CD4-positive, CD25-positive, alpha-beta regulatory T cell (primary cell): ENCODE measurements at regions not wholly inside any gene's neighbourhood (a gene's known extent, or its start where the extent isn't known, plus 50 kb on each side); places are given as distances from the start of the nearest gene placed in this dataset.
A peak's percentile ranks its signal among the peaks of the same experiment; 100 is the strongest.

Source experiments
- ATAC-seq, 2 donors: fragments of 150-1000 bp; cut with Tn5 transposase; one replicate each; pipeline ENCODE4 v1.10.0; 2021; ENCODE audit warnings: low read depth in 2 of 2, moderate number of reproducible peaks in 2 of 2, moderate library complexity in 1 of 2
- DNase-seq, 3 donors: peaks; one replicate each; pipeline versions ENCODE4 v3.0.0 to v3.0.0-alpha.2; 2012 to 2022; ENCODE audit warnings: mixed read lengths in 1 of 3
- H3K27ac ChIP-seq: one replicate; pipeline ENCODE4 v1.7.0; 2013; ENCODE audit warnings: mild to moderate bottlenecking, low read length; ENCODE audit not compliant: insufficient read depth, poor library complexity, severe bottlenecking
- H3K27me3 ChIP-seq: one replicate; pipeline ENCODE4 v1.7.0; 2013; ENCODE audit warnings: low read length; ENCODE audit not compliant: control insufficient read depth, insufficient read depth
- H3K36me3 ChIP-seq: one replicate; pipeline ENCODE4 v1.7.0; 2013; ENCODE audit warnings: mild to moderate bottlenecking, low read length, moderate library complexity; ENCODE audit not compliant: control insufficient read depth, insufficient read depth
- H3K4me1 ChIP-seq: 2 replicates; pipeline ENCODE4 v1.7.0; 2013; ENCODE audit warnings: mild to moderate bottlenecking, low read length; ENCODE audit not compliant: insufficient read depth, control insufficient read depth, poor library complexity, severe bottlenecking
- H3K4me3 ChIP-seq: one replicate; pipeline ENCODE4 v1.7.0; 2013; ENCODE audit warnings: low read depth, mild to moderate bottlenecking, low read length, moderate library complexity
- H3K9me3 ChIP-seq, 2 experiments: 1 replicate in 1 of 2; 2 replicates in 1 of 2; pipeline ENCODE4 v1.7.0; 2013; ENCODE audit warnings: low read length in 2 of 2, mild to moderate bottlenecking in 1 of 2, moderate library complexity in 1 of 2; ENCODE audit not compliant: control insufficient read depth in 2 of 2
- H3K27ac Mint-ChIP-seq, 3 donors: one replicate each; pipeline ENCODE4 v1.8.0; 2020 to 2022; ENCODE audit warnings: mild to moderate bottlenecking in 3 of 3, mixed read lengths in 3 of 3, moderate library complexity in 2 of 3
- H3K27me3 Mint-ChIP-seq: one replicate; pipeline ENCODE4 v1.8.0; 2022; ENCODE audit warnings: mild to moderate bottlenecking, mixed read lengths
- H3K36me3 Mint-ChIP-seq: one replicate; pipeline ENCODE4 v1.8.0; 2020; ENCODE audit warnings: mixed read lengths
- H3K4me1 Mint-ChIP-seq, 4 donors: one replicate each; pipeline ENCODE4 v1.8.0; 2020 to 2022; ENCODE audit warnings: mixed read lengths in 4 of 4, mild to moderate bottlenecking in 1 of 4
- H3K4me3 Mint-ChIP-seq, 4 donors: one replicate each; pipeline ENCODE4 v1.8.0; 2020 to 2022; ENCODE audit warnings: mild to moderate bottlenecking in 4 of 4, mixed read lengths in 4 of 4, moderate library complexity in 3 of 4
- H3K9me3 Mint-ChIP-seq, 7 donors: one replicate each; pipeline ENCODE4 v1.8.0; 2020 to 2022; ENCODE audit warnings: mixed read lengths in 7 of 7, mild to moderate bottlenecking in 3 of 7, moderate library complexity in 2 of 7

GRCh38 chr1:58345215-58346035, 201.1 kb downstream of the OMA1 start:
- no peak for ATAC-seq

DNA sequence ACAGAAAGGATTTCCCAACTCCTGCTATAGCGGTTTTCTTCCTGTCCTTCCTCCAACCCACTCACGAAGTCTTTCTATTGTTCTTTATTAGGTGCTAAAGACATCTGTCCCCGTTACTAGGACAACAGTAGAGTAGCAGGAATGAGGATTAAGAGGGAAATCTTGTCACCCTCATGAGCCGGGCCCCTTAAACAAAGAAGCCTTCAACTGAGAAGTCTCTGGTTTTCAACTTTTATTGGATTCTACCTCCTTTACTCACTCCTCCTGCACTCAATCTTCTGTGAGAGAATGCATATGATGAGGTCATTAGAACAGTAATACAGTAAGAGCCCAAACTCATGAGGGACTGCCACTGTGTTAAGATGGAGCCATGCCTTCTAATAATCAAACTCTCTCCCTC, 206.3 kb downstream of the OMA1 start:
- Mint-ChIP-seq H3K4me1 (peaks cover 0 to 3% (median 0%) of the 10 kb centered on the region in 4 donors), H3K27me3 (no peaks in the 10 kb centered on the region)

More at GRCh38 chr1:58345215-58346035, 201.1 kb downstream of the OMA1 start:
- Histone ChIP-seq H3K9me3 (no peaks in the 10 kb centered on the region), H3K27me3 (no peaks in the 10 kb centered on the region), H3K4me3 (no peak overlapping the region), H3K4me1 (no peaks in the 10 kb centered on the region), H3K27ac (no peak overlapping the region), H3K36me3 (no peaks in the 10 kb centered on the region)
- no peak for DNase-seq
- Mint-ChIP-seq H3K4me1 (no peaks in the 10 kb centered on the region), H3K27me3 (no peaks in the 10 kb centered on the region), H3K27ac (peak overlapping the region in 1 of 3 donors; percentile 55), H3K36me3 (no peaks in the 10 kb centered on the region), H3K4me3 (no peak overlapping the region), H3K9me3 (peaks cover 0 to 7% (median 0%) of the 10 kb centered on the region in 7 donors)

GRCh38 chr1:58338081-58338480, 208.4 kb downstream of the OMA1 start:
- H3K27me3 Mint-ChIP-seq, result no peaks in the 10 kb centered on the region
- no peak overlapping the region for H3K27ac ChIP-seq
- ATAC-seq, result no peak
- H3K4me1 Mint-ChIP-seq, result peaks cover 0 to 3% (median 0%) of the 10 kb centered on the region in 4 donors
- no peaks in the 10 kb centered on the region for H3K9me3 ChIP-seq
- no peak for DNase-seq
- no peaks in the 10 kb centered on the region for H3K36me3 Mint-ChIP-seq
- H3K9me3 Mint-ChIP-seq, result peaks cover 0 to 7% (median 0%) of the 10 kb centered on the region in 7 donors
- no peak overlapping the region for H3K27ac Mint-ChIP-seq
- H3K4me3 ChIP-seq, result no peak overlapping the region
- H3K4me1 ChIP-seq, result no peaks in the 10 kb centered on the region
- H3K36me3 ChIP-seq, result no peaks in the 10 kb centered on the region
- H3K27me3 ChIP-seq, result no peaks in the 10 kb centered on the region
- no peak overlapping the region for H3K4me3 Mint-ChIP-seq

More for the DNA sequence above, 206.3 kb downstream of the OMA1 start:
- H3K4me3 Mint-ChIP-seq, result no peak overlapping the region
- Histone ChIP-seq H3K36me3 (no peaks in the 10 kb centered on the region), H3K27me3 (no peaks in the 10 kb centered on the region), H3K4me1 (no peaks in the 10 kb centered on the region), H3K4me3 (no peak overlapping the region), H3K9me3 (no peaks in the 10 kb centered on the region), H3K27ac (no peak overlapping the region)
- ATAC-seq (no peak), DNase-seq (no peak)
- peaks cover 0 to 2% (median 0%) of the 10 kb centered on the region in 7 donors for H3K9me3 Mint-ChIP-seq
- no peak overlapping the region for H3K27ac Mint-ChIP-seq
- H3K36me3 Mint-ChIP-seq, result no peaks in the 10 kb centered on the region

DNA sequence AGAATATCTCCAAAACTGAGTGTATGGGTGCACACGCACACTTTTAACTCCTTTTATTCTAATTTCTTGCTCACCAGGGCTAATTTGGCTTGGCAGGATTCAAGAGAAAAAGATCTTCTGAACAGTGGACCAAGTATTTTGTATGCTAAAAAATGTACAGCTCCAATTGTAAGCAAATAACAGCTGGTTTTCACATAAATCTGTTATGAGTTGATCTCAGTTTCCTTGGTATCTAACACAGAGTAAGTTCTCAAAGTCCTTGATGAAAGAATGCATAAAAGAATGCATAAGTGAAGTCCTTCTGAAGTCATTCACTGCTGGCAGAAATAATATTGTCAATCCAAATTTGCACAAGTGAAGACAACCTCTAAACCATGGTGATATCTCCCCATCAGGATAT, 213.0 kb downstream of the OMA1 start:
- ATAC-seq, result no peak
- H3K27me3 Mint-ChIP-seq, result no peaks in the 10 kb centered on the region
- Histone ChIP-seq H3K9me3 (no peaks in the 10 kb centered on the region), H3K36me3 (no peaks in the 10 kb centered on the region), H3K27ac (no peak overlapping the region), H3K4me1 (no peaks in the 10 kb centered on the region), H3K27me3 (no peaks in the 10 kb centered on the region), H3K4me3 (no peak overlapping the region)
- no peak overlapping the region for H3K4me3 Mint-ChIP-seq
- H3K36me3 Mint-ChIP-seq, result no peaks in the 10 kb centered on the region
- H3K9me3 Mint-ChIP-seq, result peaks cover 0 to 7% (median 0%) of the 10 kb centered on the region in 7 donors
- H3K4me1 Mint-ChIP-seq, result peaks cover 0 to 3% (median 0%) of the 10 kb centered on the region in 4 donors
- H3K27ac Mint-ChIP-seq, result no peak overlapping the region
- DNase-seq, result no peak

DNA sequence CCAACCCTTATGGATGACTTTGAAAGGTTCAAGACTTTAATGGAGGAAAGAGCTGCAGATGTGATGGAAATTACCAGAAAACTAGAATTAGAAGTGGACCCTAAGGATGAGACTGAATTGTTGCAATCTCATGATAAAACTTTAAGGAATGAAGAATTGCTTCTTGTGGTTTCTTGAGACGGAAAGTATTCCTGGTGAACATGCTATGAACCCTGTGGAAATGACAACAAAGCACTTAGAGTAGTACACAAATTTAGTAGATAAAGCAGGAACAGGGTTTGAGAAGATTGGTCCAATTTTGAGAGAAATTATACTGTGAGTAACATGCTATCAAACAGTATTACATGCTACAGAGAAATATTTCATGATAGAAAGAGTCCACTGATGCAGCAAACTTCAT, 215.4 kb downstream of the OMA1 start:
- no peak for DNase-seq
- H3K9me3 Mint-ChIP-seq, result peaks cover 0 to 7% (median 0%) of the 10 kb centered on the region in 7 donors
- peaks cover 0 to 9% (median 0%) of the 10 kb centered on the region in 4 donors for H3K4me1 Mint-ChIP-seq

GRCh38 chr1:58325866-58326265, 220.7 kb downstream of the OMA1 start:
- ATAC-seq (no peak), DNase-seq (no peak)
- Mint-ChIP-seq H3K27me3 (no peaks in the 10 kb centered on the region), H3K4me3 (no peak overlapping the region), H3K27ac (peak overlapping the region in 1 of 3 donors; percentile 77), H3K4me1 (peaks cover 0 to 36% (median 0%) of the 10 kb centered on the region in 4 donors), H3K9me3 (peaks cover 0 to 9% (median 0%) of the 10 kb centered on the region in 7 donors), H3K36me3 (no peaks in the 10 kb centered on the region)
- no peak overlapping the region for H3K27ac ChIP-seq
- no peaks in the 10 kb centered on the region for H3K36me3 ChIP-seq
- H3K27me3 ChIP-seq, result no peaks in the 10 kb centered on the region
- H3K9me3 ChIP-seq, result no peaks in the 10 kb centered on the region
- no peak overlapping the region for H3K4me3 ChIP-seq
- H3K4me1 ChIP-seq, result no peaks in the 10 kb centered on the region

More for the DNA sequence above, 215.4 kb downstream of the OMA1 start:
- Histone ChIP-seq H3K4me3 (no peak overlapping the region), H3K4me1 (no peaks in the 10 kb centered on the region), H3K9me3 (no peaks in the 10 kb centered on the region), H3K36me3 (no peaks in the 10 kb centered on the region), H3K27me3 (no peaks in the 10 kb centered on the region), H3K27ac (no peak overlapping the region)
- ATAC-seq, result no peak
- Mint-ChIP-seq H3K36me3 (no peaks in the 10 kb centered on the region), H3K27me3 (no peaks in the 10 kb centered on the region), H3K4me3 (no peak overlapping the region), H3K27ac (peak overlapping the region in 1 of 3 donors; percentile 29)

GRCh38 chr1:58324558-58324957, 222.0 kb downstream of the OMA1 start:
- Histone ChIP-seq H3K4me3 (no peak overlapping the region), H3K27me3 (no peaks in the 10 kb centered on the region), H3K9me3 (no peaks in the 10 kb centered on the region), H3K36me3 (no peaks in the 10 kb centered on the region), H3K27ac (peak overlapping the region; percentile 41), H3K4me1 (no peaks in the 10 kb centered on the region)
- Mint-ChIP-seq H3K36me3 (no peaks in the 10 kb centered on the region), H3K4me1 (peaks cover 0 to 36% (median 0%) of the 10 kb centered on the region in 4 donors), H3K27me3 (no peaks in the 10 kb centered on the region), H3K27ac (peak overlapping the region in 2 of 3 donors; percentile 59 to 77), H3K4me3 (peak overlapping the region in 3 of 4 donors; percentile 24 to 72 (median 48)), H3K9me3 (peaks cover 0 to 9% (median 0%) of the 10 kb centered on the region in 7 donors)
- peak; percentile 52 to 64 for ATAC-seq
- DNase-seq, result peak in 2 of 3 donors; percentile 24 to 68
